ENCODE measurements at regions not wholly inside any gene's neighbourhood (a gene's known extent, or its start where the extent isn't known, plus 50 kb on each side); places are given as distances from the start of the nearest gene placed in this dataset.

DNA sequence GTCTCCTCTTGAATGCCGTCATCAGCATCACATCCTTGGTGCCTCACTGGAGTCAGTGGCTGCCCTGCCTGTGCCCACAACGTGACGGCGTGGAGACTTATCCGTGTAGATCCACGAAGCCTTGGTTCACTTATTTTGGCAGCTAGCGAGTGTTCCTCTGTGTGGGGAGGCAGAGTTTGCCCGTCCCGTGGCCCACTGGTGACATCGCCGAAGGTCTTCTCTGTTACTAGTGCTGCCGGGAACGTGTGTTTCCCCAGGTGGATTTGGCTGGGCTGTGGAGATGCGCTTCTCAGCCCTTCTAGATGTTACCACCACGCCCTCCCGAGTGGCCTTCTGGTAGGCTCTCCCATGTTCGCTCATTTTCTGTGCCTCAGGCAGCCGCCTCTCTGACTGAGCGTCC is 169.6 kb downstream of the SEC14L1 start:
- TF ChIP-seq MXI1 (IDR thresholded peaks at IDR 0.05; ENCODE audit: low read depth, low read length) (no peak), YY1 (IDR thresholded peaks at IDR 0.05; ENCODE audit: borderline replicate concordance in 1 of 3, control insufficient read depth in 1 of 3, extremely low read depth in 1 of 3, insufficient read depth in 3 of 3, insufficient read length in 1 of 3, insufficient replicate concordance in 2 of 3, low read depth in 1 of 3, low read length in 2 of 3) (no peak), TGIF2 (CRISPR knock-in tag; IDR thresholded peaks at IDR 0.05) (no peak), FOXP1 (CRISPR knock-in tag; IDR thresholded peaks at IDR 0.05) (no peak), EZH2 (IDR thresholded peaks at IDR 0.05; ENCODE audit: borderline replicate concordance, low read depth, low read length) (no peak), ATF2 (CRISPR knock-in tag; IDR thresholded peaks at IDR 0.05) (no peak), HNRNPH1 (optimal IDR thresholded peaks at IDR 0.05; ENCODE audit: low read depth, low read length) (no peak), XRCC3 (IDR thresholded peaks at IDR 0.05) (no peak), POLR2A (conservative IDR thresholded peaks at IDR 0.05) (no peak)
- TF ChIP-seq, protein P1, sequence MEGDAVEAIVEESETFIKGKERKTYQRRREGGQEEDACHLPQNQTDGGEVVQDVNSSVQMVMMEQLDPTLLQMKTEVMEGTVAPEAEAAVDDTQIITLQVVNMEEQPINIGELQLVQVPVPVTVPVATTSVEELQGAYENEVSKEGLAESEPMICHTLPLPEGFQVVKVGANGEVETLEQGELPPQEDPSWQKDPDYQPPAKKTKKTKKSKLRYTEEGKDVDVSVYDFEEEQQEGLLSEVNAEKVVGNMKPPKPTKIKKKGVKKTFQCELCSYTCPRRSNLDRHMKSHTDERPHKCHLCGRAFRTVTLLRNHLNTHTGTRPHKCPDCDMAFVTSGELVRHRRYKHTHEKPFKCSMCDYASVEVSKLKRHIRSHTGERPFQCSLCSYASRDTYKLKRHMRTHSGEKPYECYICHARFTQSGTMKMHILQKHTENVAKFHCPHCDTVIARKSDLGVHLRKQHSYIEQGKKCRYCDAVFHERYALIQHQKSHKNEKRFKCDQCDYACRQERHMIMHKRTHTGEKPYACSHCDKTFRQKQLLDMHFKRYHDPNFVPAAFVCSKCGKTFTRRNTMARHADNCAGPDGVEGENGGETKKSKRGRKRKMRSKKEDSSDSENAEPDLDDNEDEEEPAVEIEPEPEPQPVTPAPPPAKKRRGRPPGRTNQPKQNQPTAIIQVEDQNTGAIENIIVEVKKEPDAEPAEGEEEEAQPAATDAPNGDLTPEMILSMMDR (IDR thresholded peaks at IDR 0.05 in 2 of 3, conservative IDR thresholded peaks at IDR 0.05 in 1 of 3; ENCODE audit: insufficient read depth in 2 of 3, low read depth in 1 of 3, low read length in 3 of 3): no peak
